SH-SY5Y (cell line): ENCODE measurements at regions not wholly inside any gene's neighbourhood (a gene's known extent, or its start where the extent isn't known, plus 50 kb on each side); places are given as distances from the start of the nearest gene placed in this dataset.

Source experiments
- GATA2 ChIP-seq: IDR thresholded peaks from 2 replicates; pipeline ENCODE4 v1.6.1; 2011; ENCODE audit warnings: mild to moderate bottlenecking, low read depth, low read length
- GATA3 ChIP-seq: IDR thresholded peaks from 2 replicates; pipeline ENCODE4 v1.6.1; 2011; ENCODE audit warnings: low read depth, mild to moderate bottlenecking, low read length, moderate library complexity

DNA sequence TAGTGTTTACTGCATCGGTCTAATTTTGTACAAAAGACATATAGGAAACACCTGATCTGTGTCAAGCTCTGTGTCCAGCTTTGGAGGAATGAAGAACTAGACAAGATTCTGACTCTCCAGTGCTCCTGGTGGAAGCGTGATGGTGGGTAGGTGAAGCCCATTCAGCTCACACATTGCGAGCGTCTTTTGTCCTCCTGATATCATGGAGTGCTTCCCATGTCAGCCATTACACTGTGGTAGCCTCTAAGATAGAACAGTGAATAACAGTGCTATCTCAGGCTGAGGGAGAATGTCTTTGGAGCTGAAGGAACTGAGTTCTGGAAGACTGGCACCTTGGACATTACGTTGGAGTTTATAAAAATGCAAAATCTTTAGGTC lies 350.2 kb downstream of the CYRIA start:
- TF ChIP-seq GATA2, result 0 out of 2 replicates have a peak, but pooled peaks have one; percentile 11
- TF ChIP-seq GATA3, result no peak
